HCT116 (cell line): ENCODE measurements at regions not wholly inside any gene's neighbourhood (a gene's known extent, or its start where the extent isn't known, plus 50 kb on each side); places are given as distances from the start of the nearest gene placed in this dataset.

ENCODE experiments used
- ATAC-seq: fragments of 200-7000 bp; cut with Tn5 transposase; 2 replicates; pipeline ENCODE4 v1.9.1; 2020; ENCODE audit warnings: mild to moderate bottlenecking, moderate library complexity
- BruUV-seq: library from RNA; stranded (reverse); fragments of 400-500 nt; replicated peaks from 2 replicates; lab custom pipeline; 2021; lab: Mats Ljungman, UMichigan
- CTCF ChIA-PET: fragments of 300-600 bp; sonication (Branson Sonifier 250); formaldehyde crosslinking; loops from one replicate; lab custom pipeline; 2021; ENCODE audit warnings: antibody characterized with exemption; lab: Charles Lee
- POLR2A ChIA-PET: fragments of 300-600, 350-600 bp; sonication (Branson Sonifier 250); formaldehyde crosslinking; loops from one replicate; lab custom pipeline; 2021; ENCODE audit warnings: antibody characterized with exemption; lab: Charles Lee
- RAD21 ChIA-PET, 2 experiments: fragments of 300-600 bp; sonication (Branson Sonifier 250); formaldehyde crosslinking; loops; one replicate each; lab custom pipeline; 2023; ENCODE audit warnings: low total read pairs in 2 of 2; ENCODE audit not compliant: uncharacterized antibody in 2 of 2, unreplicated experiment in 2 of 2, low non-redundant PET in 1 of 2; lab: Charles Lee
- DNase-seq: peaks from one replicate; pipeline ENCODE4 v3.0.0-alpha.2; 2010; ENCODE audit warnings: low read depth, low spot score
- H2AFZ ChIP-seq: fragments of 200-600 bp; shearing (Covaris generic), sonication (generic); 2 replicates; pipeline ENCODE4 v1.6.1; 2017; ENCODE audit warnings: low read depth, mixed run types, mixed read lengths, antibody characterized with exemption, low read length; ENCODE audit not compliant: poor library complexity, severe bottlenecking
- H3K27ac ChIP-seq: 2 replicates; pipeline ENCODE4 v1.5.1; 2012; ENCODE audit warnings: low read depth, low read length
- H3K27me3 ChIP-seq: fragments of 200-600 bp; sonication (generic); 2 replicates; pipeline ENCODE4 v1.6.1; 2016; ENCODE audit warnings: mixed run types, low read length, mixed read lengths; ENCODE audit not compliant: insufficient read depth
- H3K36me3 ChIP-seq, 2 experiments: fragments of 200-500 bp in 1 of 2; fragments of 200-600 bp in 1 of 2; sonication (Bioruptor generic) in 1 of 2; sonication (generic) in 1 of 2; 2 replicates each; pipeline versions ENCODE4 v1.5.1 to v1.6.1; 2014 to 2016; ENCODE audit warnings: low read length in 2 of 2, inconsistent platforms in 1 of 2, mixed read lengths in 1 of 2, mixed run types in 1 of 2; ENCODE audit not compliant: insufficient read depth in 2 of 2, control insufficient read depth in 1 of 2
- H3K4me1 ChIP-seq, 2 experiments: fragments of 200-600 bp in 1 of 2; sonication (generic) in 1 of 2; 2 replicates each; pipeline versions ENCODE4 v1.5.1 to v1.6.1; 2012 to 2017; ENCODE audit warnings: low read length in 2 of 2, inconsistent platforms in 1 of 2, mild to moderate bottlenecking in 1 of 2, mixed read lengths in 1 of 2, mixed run types in 1 of 2, moderate library complexity in 1 of 2; ENCODE audit not compliant: insufficient read depth in 2 of 2, control insufficient read depth in 1 of 2
- H3K4me2 ChIP-seq: fragments of 200-600 bp; sonication (generic); 2 replicates; pipeline ENCODE4 v1.6.1; 2017; ENCODE audit warnings: mixed run types, low read length, mixed read lengths
- H3K4me3 ChIP-seq, 2 experiments: fragments of 200-600 bp in 1 of 2; sonication (generic) in 1 of 2; replicated peaks in 1 of 2; 2 replicates each; pipeline ENCODE4 v1.5.1; 2011 to 2016; ENCODE audit warnings: low read length in 2 of 2, control low read depth in 1 of 2, low read depth in 1 of 2, mild to moderate bottlenecking in 1 of 2, mixed read lengths in 1 of 2, mixed run types in 1 of 2
- H3K79me2 ChIP-seq: fragments of 200-600 bp; sonication (generic); 2 replicates; pipeline ENCODE4 v1.6.1; 2017; ENCODE audit warnings: mild to moderate bottlenecking, mixed run types, low read length, moderate library complexity, mixed read lengths; ENCODE audit not compliant: insufficient read depth
- H3K9ac ChIP-seq: fragments of 200-600 bp; sonication (generic); 2 replicates; pipeline ENCODE4 v1.6.1; 2016; ENCODE audit warnings: low read length, mixed read lengths
- H3K9me2 ChIP-seq: fragments of 200-600 bp; sonication (generic), shearing (Covaris generic); 2 replicates; pipeline ENCODE4 v1.6.1; 2017; ENCODE audit warnings: mixed run types, mild to moderate bottlenecking, moderate library complexity; ENCODE audit not compliant: insufficient read depth
- H3K9me3 ChIP-seq, 2 experiments: fragments of 200-500 bp in 1 of 2; fragments of 200-600 bp in 1 of 2; sonication (Bioruptor generic) in 1 of 2; sonication (generic) in 1 of 2; 2 replicates each; pipeline ENCODE4 v1.6.1; 2014 to 2017; ENCODE audit warnings: low read length in 2 of 2, mixed read lengths in 2 of 2, inconsistent platforms in 1 of 2, low read depth in 1 of 2, mild to moderate bottlenecking in 1 of 2, mixed run types in 1 of 2, moderate library complexity in 1 of 2; ENCODE audit not compliant: control insufficient read depth in 1 of 2, insufficient read depth in 1 of 2
- H4K20me1 ChIP-seq: fragments of 200-600 bp; sonication (generic), shearing (Covaris generic); 2 replicates; pipeline ENCODE4 v1.6.1; 2017; ENCODE audit warnings: mixed run types, mild to moderate bottlenecking, moderate library complexity; ENCODE audit not compliant: insufficient read depth
- ATF3 ChIP-seq: IDR thresholded peaks from 2 replicates; pipeline ENCODE4 v1.6.1; 2012
- CBX3 ChIP-seq: IDR thresholded peaks from 2 replicates; pipeline ENCODE4 v1.6.1; 2012; ENCODE audit warnings: low read depth
- CEBPB ChIP-seq: IDR thresholded peaks from 2 replicates; pipeline ENCODE4 v1.6.1; 2012; ENCODE audit warnings: low read depth
- EGR1 ChIP-seq: IDR thresholded peaks from 2 replicates; pipeline ENCODE4 v1.6.1; 2012; ENCODE audit warnings: low read depth
- ELF1 ChIP-seq: IDR thresholded peaks from 2 replicates; pipeline ENCODE4 v1.6.1; 2012; ENCODE audit warnings: low read depth, borderline replicate concordance
- EZH2 ChIP-seq: fragments of 200-600 bp; sonication (generic); IDR thresholded peaks from 2 replicates; pipeline ENCODE4 v1.6.1; 2017; ENCODE audit warnings: antibody characterized with exemption, mixed run types
- EZH2phosphoT487 ChIP-seq: fragments of 200-600 bp; IDR thresholded peaks from 2 replicates; pipeline ENCODE4 v1.6.1; 2018; ENCODE audit warnings: antibody characterized with exemption, borderline replicate concordance
- FOSL1 ChIP-seq: IDR thresholded peaks from 2 replicates; pipeline ENCODE4 v1.6.1; 2012; ENCODE audit warnings: low read depth
- JUND ChIP-seq: IDR thresholded peaks from 2 replicates; pipeline ENCODE4 v1.6.1; 2012
- POLR2A ChIP-seq: IDR thresholded peaks from 2 replicates; pipeline ENCODE4 v1.7.0; 2011; ENCODE audit warnings: borderline replicate concordance; ENCODE audit not compliant: insufficient read depth, insufficient read length; ENCODE audit errors: extremely low read depth
- RAD21 ChIP-seq: IDR thresholded peaks from 2 replicates; pipeline ENCODE4 v1.6.1; 2012; ENCODE audit warnings: low read depth, mild to moderate bottlenecking
- REST ChIP-seq: IDR thresholded peaks from 2 replicates; pipeline ENCODE4 v1.6.1; 2012; ENCODE audit warnings: low read depth
- SIN3A ChIP-seq: IDR thresholded peaks from 2 replicates; pipeline ENCODE4 v1.6.1; 2012; ENCODE audit warnings: low read depth
- SP1 ChIP-seq: IDR thresholded peaks from 2 replicates; pipeline ENCODE4 v1.6.1; 2012; ENCODE audit warnings: low read depth
- SRF ChIP-seq: IDR thresholded peaks from 2 replicates; pipeline ENCODE4 v1.6.1; 2012; ENCODE audit warnings: low read depth
- TCF7L2 ChIP-seq: IDR thresholded peaks from 2 replicates; pipeline ENCODE4 v1.7.0; 2011; ENCODE audit warnings: borderline replicate concordance, inconsistent platforms; ENCODE audit not compliant: insufficient read depth, insufficient read length; ENCODE audit errors: extremely low read depth
- ZBTB33 ChIP-seq: IDR thresholded peaks from 2 replicates; pipeline ENCODE4 v1.6.1; 2011; ENCODE audit warnings: mild to moderate bottlenecking, low read length, moderate library complexity; ENCODE audit not compliant: insufficient replicate concordance; ENCODE audit errors: extremely low read depth
- ZNF274 ChIP-seq: fragments of 200-500 bp; sonication (Bioruptor generic); IDR thresholded peaks from 2 replicates; pipeline ENCODE4 v1.6.1; 2014; ENCODE audit warnings: mild to moderate bottlenecking, low read depth, low read length, inconsistent platforms
- intact Hi-C: fragments of 100-400 bp; cut with micrococcal nuclease; formaldehyde crosslinking; loops from 2 replicates; pipeline ENCODE4 v1.10.0; 2022
- TF ChIP-seq, protein P1 (sequence below), 3 experiments: fragments of 200-600 bp in 1 of 3; sonication (generic) in 1 of 3; IDR thresholded peaks in 2 of 3; conservative IDR thresholded peaks in 1 of 3; 2 replicates each; pipeline ENCODE4 v1.5.1; 2012 to 2017; ENCODE audit warnings: low read depth in 2 of 3, low read length in 2 of 3, antibody characterized with exemption in 1 of 3, borderline replicate concordance in 1 of 3, control low read depth in 1 of 3, mild to moderate bottlenecking in 1 of 3, mixed read lengths in 1 of 3, mixed run types in 1 of 3, moderate library complexity in 1 of 3; ENCODE audit not compliant: insufficient read depth in 1 of 3

- DNase-seq (no peak), ATAC-seq (peak; percentile 61)
- H3K27me3 ChIP-seq, result no peaks in the 10 kb centered on the region
- ChIA-PET CTCF (no interaction called here), RAD21 (no interaction called here), POLR2A (no interaction called here)
- H3K4me2 ChIP-seq, result peak overlapping the region; percentile 26; the same call in 1 of the 2 replicates
- H3K9me2 ChIP-seq, result no peaks in the 10 kb centered on the region
- intact Hi-C loops, result no loop called here
- no peak overlapping the region for H3K9ac ChIP-seq
- H3K4me1 ChIP-seq, result peaks cover 0 to 5% of the 10 kb centered on the region in 2 experiments; a peak in 1 of 4 replicates
- H3K27ac ChIP-seq, result no peak overlapping the region
- H3K4me3 ChIP-seq, result no peak overlapping the region
- peak overlapping the region; percentile 38 for H2AFZ ChIP-seq
- H3K36me3 ChIP-seq, result no peaks in the 10 kb centered on the region
- no peak for TF ChIP-seq FOSL1
- TF ChIP-seq CBX3, result no peak
- no peak for TF ChIP-seq EZH2
- no peak for TF ChIP-seq SP1
- no peak for TF ChIP-seq CEBPB
- no peak for TF ChIP-seq ZNF274
- TF ChIP-seq SIN3A, result no peak
- no peak for TF ChIP-seq ZBTB33
- no peak for TF ChIP-seq EGR1
- no peak for TF ChIP-seq ELF1
- no peak for TF ChIP-seq JUND
- TF ChIP-seq EZH2phosphoT487, result no peak
- TF ChIP-seq RAD21, result no peak
- TF ChIP-seq POLR2A, result no peak
- TF ChIP-seq REST, result no peak
- no peak for TF ChIP-seq TCF7L2
- TF ChIP-seq SRF, result no peak
- TF ChIP-seq, protein P1, sequence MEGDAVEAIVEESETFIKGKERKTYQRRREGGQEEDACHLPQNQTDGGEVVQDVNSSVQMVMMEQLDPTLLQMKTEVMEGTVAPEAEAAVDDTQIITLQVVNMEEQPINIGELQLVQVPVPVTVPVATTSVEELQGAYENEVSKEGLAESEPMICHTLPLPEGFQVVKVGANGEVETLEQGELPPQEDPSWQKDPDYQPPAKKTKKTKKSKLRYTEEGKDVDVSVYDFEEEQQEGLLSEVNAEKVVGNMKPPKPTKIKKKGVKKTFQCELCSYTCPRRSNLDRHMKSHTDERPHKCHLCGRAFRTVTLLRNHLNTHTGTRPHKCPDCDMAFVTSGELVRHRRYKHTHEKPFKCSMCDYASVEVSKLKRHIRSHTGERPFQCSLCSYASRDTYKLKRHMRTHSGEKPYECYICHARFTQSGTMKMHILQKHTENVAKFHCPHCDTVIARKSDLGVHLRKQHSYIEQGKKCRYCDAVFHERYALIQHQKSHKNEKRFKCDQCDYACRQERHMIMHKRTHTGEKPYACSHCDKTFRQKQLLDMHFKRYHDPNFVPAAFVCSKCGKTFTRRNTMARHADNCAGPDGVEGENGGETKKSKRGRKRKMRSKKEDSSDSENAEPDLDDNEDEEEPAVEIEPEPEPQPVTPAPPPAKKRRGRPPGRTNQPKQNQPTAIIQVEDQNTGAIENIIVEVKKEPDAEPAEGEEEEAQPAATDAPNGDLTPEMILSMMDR (IDR thresholded peaks at IDR 0.05 in 2 of 3, conservative IDR thresholded peaks at IDR 0.05 in 1 of 3; ENCODE audit: borderline replicate concordance in 1 of 3, insufficient read depth in 1 of 3, low read depth in 2 of 3, low read length in 2 of 3), result no peak
- no peak for TF ChIP-seq ATF3
- no TSS peak for BruUV-seq
- H3K79me2 ChIP-seq, result no peaks in the 10 kb centered on the region
- H3K9me3 ChIP-seq, result no peaks in the 10 kb centered on the region
- H4K20me1 ChIP-seq, result no peaks in the 10 kb centered on the region
Measured at GRCh38 chr12:87157791-87158190, 871.4 kb downstream of the C12orf50 start.
